ENCODE measurements at regions not wholly inside any gene's neighbourhood (a gene's known extent, or its start where the extent isn't known, plus 50 kb on each side); places are given as distances from the start of the nearest gene placed in this dataset.
"Not testable (repeated sequence)": the region's sequence is repeated elsewhere in the genome, so short reads cannot be mapped to it uniquely, and the experiment has no call there.

DNA sequence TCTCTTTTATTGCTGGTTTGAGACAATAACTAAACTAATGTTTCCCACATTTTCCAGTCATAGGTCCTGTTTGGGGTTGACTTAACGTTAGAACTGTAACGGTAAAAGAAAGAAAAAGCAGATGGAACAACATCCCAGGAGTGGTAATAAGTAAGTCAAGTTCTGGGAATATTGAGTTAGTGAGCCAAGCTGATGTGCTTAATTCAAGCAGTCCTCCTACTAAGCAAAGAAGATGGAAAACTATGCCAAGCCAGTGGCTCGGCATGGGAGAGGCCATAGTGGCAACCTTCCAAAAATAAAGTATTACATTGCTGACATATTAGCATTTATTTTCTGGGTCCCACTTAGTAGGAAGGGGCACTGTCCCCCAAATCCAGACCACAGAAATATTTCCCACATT is 161.7 kb upstream of the CDH5 start:
- no peak for DNase-seq

DNA sequence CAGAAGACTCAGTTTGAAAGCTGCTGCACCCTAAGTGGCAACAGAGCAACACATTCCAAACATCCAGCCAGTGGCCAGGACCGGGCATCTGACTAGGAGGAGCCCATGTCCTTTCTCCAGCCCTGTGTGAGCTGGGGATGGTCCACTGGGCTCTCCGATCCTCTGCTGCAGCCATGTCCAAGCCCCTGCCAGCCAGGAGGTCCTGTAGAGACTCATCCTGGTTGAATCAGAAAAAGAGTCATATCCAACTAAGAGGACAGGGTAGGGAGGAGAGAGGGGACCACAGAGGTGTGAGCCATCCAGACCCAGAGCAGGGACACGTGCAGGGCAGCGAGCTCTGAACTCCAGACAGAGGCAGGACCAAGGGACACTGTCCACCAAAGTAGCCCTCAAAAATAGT is 163.0 kb upstream of the CDH5 start:
- no peak for DNase-seq

DNA sequence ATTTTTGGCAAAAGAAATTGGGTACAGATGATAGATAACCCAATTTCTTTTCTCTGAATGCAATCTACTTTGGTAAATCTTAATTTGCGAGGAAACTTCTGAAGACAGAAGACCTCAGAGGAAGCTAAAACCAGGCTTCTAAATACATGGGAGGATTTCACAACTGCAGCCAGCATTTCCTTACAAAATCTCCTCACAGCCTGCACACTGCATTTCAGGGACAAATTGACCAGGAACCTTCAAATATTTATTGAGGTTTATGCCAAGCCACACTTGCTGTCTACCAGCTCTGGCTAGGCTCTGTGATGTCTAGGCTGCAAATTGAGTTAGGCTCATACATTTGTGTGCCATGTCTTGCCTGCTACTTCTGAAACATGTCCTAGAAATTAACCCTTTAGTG is 167.3 kb upstream of the CDH5 start:
- no peak for DNase-seq

DNA sequence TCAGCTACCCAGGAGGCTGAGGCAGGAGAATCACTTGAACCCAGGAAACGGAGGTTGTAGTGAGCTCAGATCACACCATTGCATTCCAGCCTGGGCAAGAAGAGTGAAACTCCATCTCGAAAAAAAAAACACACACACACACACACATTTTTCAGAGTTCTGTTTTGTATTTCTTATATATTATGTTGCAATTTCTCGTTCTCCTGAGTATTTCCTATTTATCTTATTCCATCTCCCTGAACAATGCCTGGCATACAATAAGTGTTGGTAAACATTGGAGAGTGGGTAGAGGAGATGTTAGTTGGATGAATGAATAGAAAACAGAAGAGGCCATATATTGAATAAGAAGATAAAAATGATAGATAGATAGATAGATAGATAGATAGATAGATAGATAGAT is 167.8 kb upstream of the CDH5 start:
- DNase-seq, result no peak

DNA sequence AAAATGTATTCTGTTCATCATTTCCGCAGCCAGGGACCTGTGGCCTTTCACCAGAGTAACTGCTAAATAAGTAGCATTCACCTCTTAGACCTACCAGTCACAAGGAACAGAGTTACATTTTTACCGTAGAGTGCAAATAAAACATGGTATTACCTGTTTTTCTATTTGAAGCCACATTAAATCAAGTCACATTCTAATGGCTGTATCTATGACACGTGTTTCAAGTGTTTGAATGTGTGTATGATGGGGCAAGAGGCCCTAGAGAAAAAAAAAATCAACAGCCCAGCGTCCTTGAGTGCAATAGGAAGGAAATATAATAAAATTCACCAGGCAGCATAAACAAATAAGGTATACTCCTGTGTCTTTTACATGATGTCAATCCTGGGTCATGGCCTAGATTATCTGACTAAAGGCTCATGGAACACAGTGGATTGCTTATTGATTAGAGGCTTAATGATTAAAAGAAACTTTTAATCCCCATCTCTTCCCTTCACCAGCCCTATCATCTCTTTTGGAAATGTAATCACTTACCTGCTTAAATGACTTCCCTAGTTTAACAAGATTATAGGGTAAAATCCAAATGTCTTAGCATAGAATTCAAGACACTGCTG is 168.7 kb upstream of the CDH5 start:
- no peak for DNase-seq

DNA sequence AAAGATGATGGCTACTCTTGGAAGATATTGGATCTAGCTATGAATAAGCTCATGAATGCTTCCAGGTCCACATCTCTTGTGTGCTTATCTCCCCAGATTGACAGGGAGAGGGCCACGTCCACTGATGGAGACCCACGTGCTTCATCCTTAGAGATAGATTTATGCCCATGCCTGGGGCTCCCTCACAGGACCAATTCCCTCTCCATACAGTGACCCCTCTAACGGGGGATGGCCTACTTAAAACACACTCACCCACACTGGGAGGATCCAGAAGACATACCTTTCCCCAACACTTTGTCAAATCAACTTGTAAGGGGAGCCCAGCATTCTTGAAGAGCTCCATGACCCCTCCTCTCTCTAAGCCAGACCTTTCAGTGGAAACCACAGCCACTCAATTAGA is 169.7 kb upstream of the CDH5 start:
- DNase-seq, result no peak

DNA sequence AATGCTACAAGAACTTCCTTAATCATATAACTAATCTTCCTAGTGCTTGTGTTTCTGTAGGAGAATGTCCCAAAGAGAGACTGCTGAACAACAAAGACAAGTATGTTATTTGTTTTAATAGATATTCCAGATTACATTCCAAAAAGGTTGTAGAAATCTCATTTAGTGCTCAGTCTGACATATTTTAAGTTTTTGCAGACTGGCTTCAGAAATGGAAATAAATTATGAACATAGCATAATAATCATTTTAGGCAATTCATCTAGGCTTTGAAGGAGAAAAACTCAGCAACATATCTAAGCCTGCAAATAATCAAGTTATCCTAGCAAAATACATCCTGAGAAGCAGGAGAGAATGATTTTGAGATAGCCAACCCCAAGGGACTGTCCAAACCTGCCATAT is 171.6 kb upstream of the CDH5 start:
- no peak for DNase-seq

DNA sequence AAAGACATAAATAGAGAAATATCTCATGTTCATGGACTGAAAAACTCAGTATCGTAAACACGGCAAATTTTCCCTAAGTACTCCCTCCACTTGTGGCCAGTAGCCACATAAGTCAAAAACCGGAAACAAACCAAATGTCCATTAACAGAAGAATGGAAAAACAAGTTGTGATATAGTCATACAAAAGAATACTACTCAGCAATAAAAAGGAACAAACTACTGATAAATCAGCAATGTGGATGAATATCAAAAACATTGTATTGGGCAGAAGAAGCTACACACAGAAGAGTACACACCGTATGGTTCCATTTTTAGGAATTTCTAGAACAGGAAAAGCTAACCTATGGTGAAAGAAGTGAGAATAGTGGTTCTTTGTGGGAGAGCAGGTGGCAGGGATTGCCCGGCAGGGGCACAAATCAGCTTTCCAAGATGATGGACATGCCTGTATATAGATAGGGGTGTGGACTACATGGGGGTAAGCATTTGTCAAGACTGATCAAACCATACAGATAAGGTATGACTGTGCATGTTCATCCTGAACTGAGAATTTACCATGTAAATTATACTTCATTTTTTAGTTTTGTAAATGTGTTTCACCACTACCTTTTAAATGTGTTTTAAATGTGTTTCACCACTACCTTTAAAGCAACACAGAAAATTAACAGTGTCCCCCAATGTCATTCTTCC is 172.8 kb upstream of the CDH5 start:
- DNase-seq, result no peak

DNA sequence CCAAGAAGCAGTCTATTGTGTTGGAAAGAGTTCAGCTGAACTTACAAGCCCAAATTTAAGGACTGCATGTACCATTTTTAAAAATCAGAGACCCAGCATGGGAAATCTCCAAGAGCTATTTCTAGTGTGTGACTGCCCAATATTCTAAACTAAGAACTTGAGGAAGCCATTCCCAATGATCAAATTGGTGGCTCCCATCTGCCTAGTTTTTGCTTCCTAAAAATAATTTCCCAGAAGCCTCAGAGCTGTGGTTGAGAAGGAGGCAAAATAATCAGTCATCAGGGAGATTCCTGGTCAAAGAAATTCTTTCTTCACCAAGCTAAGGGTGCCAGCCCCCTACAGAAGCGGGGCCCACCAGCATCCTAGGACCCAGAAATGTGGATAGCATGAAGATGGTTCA is 176.1 kb upstream of the CDH5 start:
- no peak for DNase-seq

DNA sequence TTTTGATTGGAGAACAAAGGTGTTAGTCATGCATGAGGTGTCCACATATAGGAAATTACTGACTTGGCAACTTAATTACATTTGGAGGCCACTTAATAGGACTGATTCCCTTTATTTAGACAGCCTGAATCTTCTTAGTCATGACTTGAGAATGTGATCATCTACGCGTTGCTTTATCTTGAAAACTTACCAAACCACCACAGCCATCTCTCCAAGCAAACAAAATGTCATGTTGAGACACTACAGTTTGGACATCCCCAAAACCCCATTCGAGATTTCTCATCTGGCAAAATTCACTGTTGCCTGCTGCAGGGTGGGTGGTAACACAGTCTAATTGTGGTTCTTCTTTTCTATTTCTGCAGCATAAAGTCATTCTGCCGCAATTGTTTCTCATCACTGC is 176.5 kb upstream of the CDH5 start:
- DNase-seq, result no peak

DNA sequence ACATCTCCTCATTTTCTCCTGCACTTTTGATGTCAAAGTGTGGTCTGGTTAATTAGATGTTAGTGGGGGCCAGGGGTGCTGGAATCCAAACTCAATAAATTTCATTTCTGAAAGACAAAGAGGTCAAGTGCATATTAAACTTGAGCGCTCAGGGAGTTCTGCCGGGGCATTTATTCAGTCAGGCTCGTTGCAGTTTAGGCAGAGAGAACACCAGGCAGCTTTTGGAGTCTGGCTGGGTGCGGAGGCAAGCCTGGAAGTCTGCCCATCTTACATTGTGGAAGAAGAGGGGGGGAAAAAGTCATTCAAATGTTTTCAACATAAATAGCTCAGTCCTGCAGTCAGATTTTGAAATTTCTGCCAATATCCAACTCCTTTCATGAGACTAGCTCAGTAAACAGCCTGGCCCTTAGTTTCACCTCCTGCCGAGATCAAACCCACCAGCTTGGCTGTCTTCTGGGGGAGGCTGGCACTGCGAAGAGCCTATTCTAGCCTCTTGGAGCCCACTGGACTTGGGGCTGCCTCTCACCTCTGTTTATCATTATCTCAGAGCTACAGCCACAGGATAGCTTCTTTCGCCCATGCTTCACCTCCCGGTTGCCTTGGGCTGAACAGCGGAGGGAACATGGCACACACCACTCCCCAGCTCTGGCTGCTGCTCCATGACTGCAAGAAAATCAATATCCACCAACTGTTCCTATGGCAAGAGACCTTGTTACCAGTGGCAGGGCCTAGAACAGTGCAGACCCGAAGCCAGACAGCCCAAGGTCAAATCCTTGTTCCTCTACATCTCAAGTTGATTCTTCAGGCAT is 177.4 kb upstream of the CDH5 start:
- DNase-seq, result no peak

DNA sequence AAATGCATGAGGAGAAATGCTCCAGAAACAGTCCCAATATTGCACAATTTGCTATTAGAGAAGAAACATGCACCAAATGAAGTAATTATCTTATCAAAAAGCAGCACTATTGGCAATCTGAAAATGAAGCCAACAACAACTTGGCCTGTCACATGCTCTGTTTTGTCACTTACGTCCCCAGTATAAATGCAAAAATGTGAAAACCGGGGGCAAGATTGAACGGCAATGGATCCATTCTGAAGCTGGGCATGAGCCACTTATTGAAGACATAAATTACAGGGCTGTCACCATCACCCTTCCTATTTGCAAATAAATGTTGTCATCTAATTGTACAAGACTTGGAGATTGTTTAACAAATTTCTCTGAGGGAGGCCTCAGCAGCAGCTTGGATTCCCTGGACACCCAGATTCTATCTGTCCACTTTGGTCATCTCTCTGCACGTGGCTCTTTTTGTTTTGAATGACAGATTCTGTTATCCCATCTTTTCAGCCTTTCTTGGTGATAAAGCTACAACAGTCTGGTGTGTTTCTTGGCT is 180.2 kb upstream of the CDH5 start:
- DNase-seq, result no peak

DNA sequence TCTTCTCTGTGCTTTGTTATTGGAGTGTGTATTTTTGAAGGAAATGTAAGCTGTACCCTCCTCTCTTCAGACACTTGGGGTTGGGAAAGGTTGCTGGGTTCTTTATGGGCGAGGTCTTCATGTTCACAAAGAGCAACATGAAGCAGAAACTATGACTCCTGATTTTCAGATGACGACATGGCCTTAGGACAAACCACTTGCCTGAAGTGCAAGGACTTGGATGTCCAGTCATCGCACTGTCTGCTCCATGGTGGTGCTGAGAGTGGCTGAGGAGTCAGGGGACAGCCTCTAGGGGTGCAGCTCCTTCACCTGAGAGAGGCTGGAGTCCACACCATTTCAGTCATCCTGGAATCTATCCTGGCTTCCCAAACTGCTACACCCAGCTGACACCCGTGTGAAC is 183.9 kb upstream of the CDH5 start:
- DNase-seq, result no peak

DNA sequence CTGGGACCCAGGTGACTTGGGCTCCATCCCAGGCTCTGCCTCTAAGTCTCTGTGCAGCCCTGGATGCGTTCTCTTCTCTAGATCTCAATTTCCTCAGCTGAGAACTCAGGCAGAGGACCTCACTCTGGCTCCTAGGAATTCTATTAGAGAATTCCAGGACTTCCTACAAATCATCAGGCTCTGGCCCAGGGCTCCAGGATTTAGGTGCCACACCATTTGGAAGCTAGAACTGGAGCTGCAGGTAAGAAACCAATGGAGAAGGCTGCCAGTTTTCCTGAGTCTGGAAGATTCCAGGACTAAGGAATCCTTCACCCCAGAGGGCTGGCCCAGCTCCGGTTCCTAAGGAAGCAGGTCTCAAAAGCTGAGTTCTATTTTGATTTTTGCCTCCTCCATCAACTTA is 189.8 kb upstream of the CDH5 start:
- DNase-seq, result no peak

DNA sequence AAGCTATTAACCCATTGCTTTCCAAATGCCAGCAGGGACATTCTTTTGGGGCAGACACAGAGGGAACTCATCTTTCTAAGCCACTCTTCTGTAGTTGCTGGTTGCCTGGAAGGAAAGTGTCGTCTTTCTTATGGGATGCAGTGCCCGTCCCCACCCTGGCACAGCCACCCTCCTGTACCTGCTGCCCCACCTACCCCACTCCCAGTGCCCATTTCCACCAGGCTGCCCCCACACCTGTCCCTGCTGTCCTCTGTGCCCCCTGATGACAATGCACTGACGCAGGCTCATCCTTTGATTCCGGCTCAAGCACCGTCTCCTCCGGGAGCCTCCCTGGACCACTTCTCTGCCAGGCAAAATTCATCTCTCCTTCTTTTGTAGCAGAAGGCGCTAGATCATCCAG is 190.4 kb upstream of the CDH5 start:
- DNase-seq, result no peak

DNA sequence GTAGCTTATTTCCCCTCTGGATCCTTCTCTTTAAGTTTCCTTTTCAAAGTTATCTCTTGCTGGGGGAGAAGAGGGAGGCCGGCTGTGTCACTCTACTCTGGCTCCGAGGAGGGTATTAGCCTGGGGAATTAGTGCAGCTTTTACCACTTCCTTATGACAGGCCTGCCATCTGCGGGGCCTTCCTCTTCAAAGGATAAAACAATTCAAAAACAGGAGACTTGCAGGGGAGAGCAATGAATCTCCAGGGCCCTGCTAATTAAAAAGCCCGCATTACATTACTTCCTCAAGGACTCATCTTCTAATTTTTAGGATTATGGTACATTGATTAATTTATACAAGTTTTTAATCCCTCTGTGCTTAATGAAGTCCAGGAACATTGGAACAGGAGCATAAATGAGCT is 190.9 kb upstream of the CDH5 start:
- DNase-seq, result no peak

DNA sequence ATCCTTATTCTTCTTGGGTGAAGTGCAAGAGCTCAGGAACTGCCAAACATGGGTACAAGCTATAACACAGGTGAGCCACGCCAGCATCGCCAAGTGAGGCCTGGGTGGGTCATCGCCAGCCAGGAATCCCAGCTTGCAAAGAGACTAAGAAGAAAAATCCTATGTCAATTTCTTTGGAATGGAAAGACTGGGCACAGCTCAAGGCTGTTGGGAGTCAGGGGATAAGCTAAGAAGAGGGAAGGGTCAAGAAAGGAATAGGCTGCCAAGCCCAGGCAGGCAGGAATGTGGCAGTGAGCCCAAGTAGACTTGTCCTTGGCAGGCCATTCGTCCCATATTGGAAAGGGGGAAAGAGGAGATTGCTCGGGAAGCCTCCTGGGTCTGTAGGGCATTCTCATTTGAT is 191.4 kb upstream of the CDH5 start:
- DNase-seq, result no peak

DNA sequence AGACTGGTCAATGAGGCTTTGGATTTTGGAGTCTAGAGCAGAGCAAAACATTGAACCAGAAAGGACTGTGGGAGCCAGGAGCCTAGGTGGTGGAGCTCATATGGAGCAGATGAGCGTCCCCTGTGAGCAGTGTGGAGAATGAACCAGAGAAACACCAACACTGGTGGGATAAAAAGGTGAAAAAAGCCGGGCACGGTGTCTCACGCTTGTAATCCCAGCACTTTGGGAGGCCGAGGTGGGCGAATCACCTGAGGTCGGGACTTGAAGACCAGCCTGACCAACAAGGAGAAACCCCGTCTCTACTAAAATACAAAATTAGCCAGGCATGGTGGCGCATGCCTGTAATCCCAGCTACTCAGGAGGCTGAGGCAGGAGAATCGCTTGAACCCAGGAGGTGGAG is 192.7 kb upstream of the CDH5 start:
- not testable (repeated sequence) for DNase-seq

DNA sequence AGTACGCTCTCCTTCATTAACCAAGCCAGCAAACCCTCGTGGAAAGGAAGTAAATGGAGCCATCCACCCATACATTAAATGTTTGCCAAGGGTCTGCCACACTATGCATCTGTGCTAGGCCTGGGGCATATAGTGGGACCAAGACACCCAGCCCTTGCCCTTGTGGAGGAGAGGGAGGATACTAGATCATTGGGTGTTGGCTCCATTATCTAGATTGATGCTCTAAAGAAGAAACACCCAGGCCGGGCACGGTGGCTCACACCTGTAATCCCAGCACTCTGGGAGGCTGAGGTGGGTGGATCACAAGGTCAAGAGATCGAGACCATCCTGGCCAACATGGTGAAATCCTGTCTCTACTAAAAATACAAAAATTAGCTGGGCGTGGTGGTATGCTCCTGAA is 193.3 kb upstream of the CDH5 start:
- DNase-seq, result not testable (repeated sequence)

DNA sequence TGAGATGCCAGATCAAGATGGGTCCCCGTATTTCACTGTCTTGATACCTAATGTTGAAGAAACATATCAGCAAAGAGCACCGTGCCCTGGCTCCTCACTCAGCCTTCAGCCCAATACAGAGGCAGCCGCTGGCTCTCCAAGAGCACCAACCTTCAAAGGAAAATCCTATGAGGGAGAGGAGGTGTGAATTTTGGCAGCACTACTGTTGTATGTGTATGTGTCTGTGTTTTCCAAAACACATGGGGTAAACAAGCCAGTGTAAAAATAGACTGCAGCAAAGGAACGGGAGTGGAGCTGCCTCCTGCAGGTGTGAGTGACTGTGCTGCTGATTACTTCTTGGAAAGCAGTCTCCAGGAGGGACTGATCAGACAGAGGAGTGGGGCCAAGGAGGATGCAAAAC is 194.0 kb upstream of the CDH5 start:
- no peak for DNase-seq

DNA sequence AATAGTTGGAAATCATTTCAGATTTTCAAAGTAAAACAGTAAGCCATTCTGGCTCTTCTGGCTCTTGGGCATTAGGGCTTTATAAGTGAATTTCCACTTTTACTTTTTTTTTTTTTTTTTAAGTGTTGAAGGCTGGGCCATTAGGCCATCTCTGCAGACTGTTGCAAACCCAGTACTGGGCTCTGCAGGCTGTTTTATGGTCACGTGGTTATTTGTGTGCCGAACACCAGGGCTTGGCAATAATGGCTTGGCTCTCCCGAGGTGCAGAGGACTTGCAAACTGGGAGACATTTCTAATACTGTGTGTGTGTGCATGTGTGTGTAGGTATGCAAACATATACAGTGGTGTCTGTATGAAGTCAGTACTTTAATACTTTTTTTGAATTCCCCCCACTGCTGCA is 194.9 kb upstream of the CDH5 start:
- DNase-seq, result no peak

DNA sequence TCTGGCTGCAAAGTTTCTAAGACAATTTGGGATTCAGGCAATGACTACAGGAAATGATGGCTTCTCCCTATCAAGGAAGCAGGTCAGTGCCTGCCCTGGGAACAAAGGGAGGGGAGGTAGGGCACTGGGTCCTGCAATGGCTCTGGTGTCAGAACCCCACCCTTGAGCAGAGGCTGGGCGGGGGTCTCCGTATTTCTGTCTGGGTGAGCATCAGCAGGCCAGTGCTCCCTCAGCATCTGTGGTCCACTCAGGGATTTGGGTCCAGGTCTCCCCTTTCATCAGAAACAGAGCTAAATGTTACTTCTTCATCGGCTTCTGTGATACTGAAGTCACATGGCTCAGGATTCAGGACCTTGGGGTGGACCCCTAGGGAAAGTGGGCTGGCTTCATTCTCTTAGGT is 195.5 kb upstream of the CDH5 start:
- no peak for DNase-seq

DNA sequence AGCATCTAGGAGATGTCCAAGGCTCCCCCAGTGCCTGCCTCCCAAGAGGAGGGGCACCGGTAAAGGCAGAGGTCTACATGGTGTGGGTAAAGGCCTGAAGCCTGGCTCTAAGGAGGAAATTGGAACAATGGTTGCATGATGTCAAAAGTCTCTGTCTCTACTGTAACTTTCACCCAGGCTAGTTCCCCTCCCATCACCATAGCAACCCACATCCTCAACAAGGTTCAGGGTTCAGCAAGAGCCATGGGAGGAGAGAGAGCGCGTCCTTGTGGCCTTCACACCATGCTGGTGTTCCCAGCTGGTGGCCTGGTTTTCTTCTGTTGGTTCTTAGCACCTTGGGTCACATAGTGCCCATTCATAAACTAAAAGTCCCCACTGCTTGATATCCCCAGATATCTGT is 196.7 kb upstream of the CDH5 start:
- DNase-seq, result no peak

DNA sequence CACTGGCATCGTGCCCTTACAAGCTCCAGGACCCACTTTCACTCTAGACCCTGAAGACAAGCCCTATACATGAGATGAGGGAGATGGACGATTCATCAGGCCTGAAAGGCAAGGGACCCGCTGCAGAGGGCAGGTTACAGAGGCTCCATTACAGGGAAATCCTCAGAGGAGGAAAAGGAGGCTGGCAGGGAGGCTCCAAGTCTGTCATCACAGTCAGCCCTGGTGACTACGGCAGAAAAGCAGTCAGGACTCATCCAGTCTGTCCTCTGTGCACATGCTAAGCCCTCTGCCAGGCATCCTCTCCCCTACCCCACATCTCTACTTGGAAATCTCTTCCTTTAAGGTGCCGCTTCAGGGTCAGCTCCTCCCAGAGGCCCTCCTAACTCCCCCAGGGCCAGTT is 197.7 kb upstream of the CDH5 start:
- DNase-seq, result no peak
